ENCODE measurements at regions not wholly inside any gene's neighbourhood (a gene's known extent, or its start where the extent isn't known, plus 50 kb on each side); places are given as distances from the start of the nearest gene placed in this dataset.

- Mint-ChIP-seq H3K36me3 (ENCODE audit: insufficient read depth, unreplicated experiment) (no peaks in the 10 kb centered on the region), H3K4me3 (ENCODE audit: unreplicated experiment) (no peak overlapping the region), H3K4me1 (ENCODE audit: low read depth, unreplicated experiment) (no peaks in the 10 kb centered on the region), H3K27me3 (ENCODE audit: insufficient read depth, unreplicated experiment) (no peaks in the 10 kb centered on the region), H3K9me3 (ENCODE audit: unreplicated experiment) (no peaks in the 10 kb centered on the region), H3K27ac (ENCODE audit: unreplicated experiment) (no peak overlapping the region)
- Histone ChIP-seq H3K36me3 (ENCODE audit: control insufficient read depth, insufficient read depth, low read length) (no peaks in the 10 kb centered on the region), H3K9me3 (no peaks in the 10 kb centered on the region), H3K27me3 (replicated peaks; ENCODE audit: control insufficient read depth, insufficient read depth, low read length) (no peaks in the 10 kb centered on the region), H3K4me1 (no peaks in the 10 kb centered on the region), H3K4me3 (ENCODE audit: low read depth, low read length) (no peak overlapping the region)
- no TSS peak for BruUV-seq (replicated peaks)
- DNase-seq: no peak
- POLR2A ChIA-PET: no interaction called here
- CTCF ChIA-PET: no interaction called here
- TF ChIP-seq CTCF (IDR thresholded peaks at IDR 0.05; ENCODE audit: insufficient read depth in 1 of 2, low read depth in 1 of 2, low read length in 1 of 2, severe bottlenecking in 1 of 2, unreplicated experiment in 1 of 2): no peak
- intact Hi-C loops (cut with micrococcal nuclease; ENCODE audit: unreplicated experiment): no loop called here
These were observed 195.0 kb upstream of the FOXG1 start for GRCh38 chr14:28571636-28572035.

- no TSS peak for BruUV-seq (replicated peaks)
- H3K27me3 ChIP-seq (replicated peaks; ENCODE audit: control insufficient read depth, insufficient read depth, low read length): no peaks in the 10 kb centered on the region
- no peak overlapping the region for H3K4me3 Mint-ChIP-seq (ENCODE audit: unreplicated experiment)
- H3K4me1 ChIP-seq: no peaks in the 10 kb centered on the region
- CTCF ChIA-PET: no interaction called here
- no peaks in the 10 kb centered on the region for H3K36me3 ChIP-seq (ENCODE audit: control insufficient read depth, insufficient read depth, low read length)
- POLR2A ChIA-PET: no interaction called here
- DNase-seq: no peak
- TF ChIP-seq CTCF (IDR thresholded peaks at IDR 0.05; ENCODE audit: insufficient read depth in 1 of 2, low read depth in 1 of 2, low read length in 1 of 2, severe bottlenecking in 1 of 2, unreplicated experiment in 1 of 2): no peak
- H3K36me3 Mint-ChIP-seq (ENCODE audit: insufficient read depth, unreplicated experiment): no peaks in the 10 kb centered on the region
- intact Hi-C loops (cut with micrococcal nuclease; ENCODE audit: unreplicated experiment): no loop called here
- no peak overlapping the region for H3K27ac Mint-ChIP-seq (ENCODE audit: unreplicated experiment)
- no peaks in the 10 kb centered on the region for H3K4me1 Mint-ChIP-seq (ENCODE audit: low read depth, unreplicated experiment)
- no peaks in the 10 kb centered on the region for H3K9me3 ChIP-seq
- H3K27me3 Mint-ChIP-seq (ENCODE audit: insufficient read depth, unreplicated experiment): no peaks in the 10 kb centered on the region
- no peaks in the 10 kb centered on the region for H3K9me3 Mint-ChIP-seq (ENCODE audit: unreplicated experiment)
- no peak overlapping the region for H3K4me3 ChIP-seq (ENCODE audit: low read depth, low read length)
These were observed 190.1 kb upstream of the FOXG1 start for GRCh38 chr14:28576523-28576922.

- Histone ChIP-seq H3K27me3 (replicated peaks; ENCODE audit: control insufficient read depth, insufficient read depth, low read length) (no peaks in the 10 kb centered on the region), H3K4me1 (no peaks in the 10 kb centered on the region), H3K9me3 (no peaks in the 10 kb centered on the region), H3K4me3 (ENCODE audit: low read depth, low read length) (no peak overlapping the region), H3K36me3 (ENCODE audit: control insufficient read depth, insufficient read depth, low read length) (no peaks in the 10 kb centered on the region)
- no TSS peak for BruUV-seq (replicated peaks)
- no peak overlapping the region for H3K27ac Mint-ChIP-seq (ENCODE audit: unreplicated experiment)
- H3K4me1 Mint-ChIP-seq (ENCODE audit: low read depth, unreplicated experiment): no peaks in the 10 kb centered on the region
- no peaks in the 10 kb centered on the region for H3K36me3 Mint-ChIP-seq (ENCODE audit: insufficient read depth, unreplicated experiment)
- intact Hi-C loops (cut with micrococcal nuclease; ENCODE audit: unreplicated experiment): no loop called here
- no peak overlapping the region for H3K4me3 Mint-ChIP-seq (ENCODE audit: unreplicated experiment)
- no peak for DNase-seq
- ChIA-PET CTCF (no interaction called here), POLR2A (no interaction called here)
- no peaks in the 10 kb centered on the region for H3K27me3 Mint-ChIP-seq (ENCODE audit: insufficient read depth, unreplicated experiment)
- no peaks in the 10 kb centered on the region for H3K9me3 Mint-ChIP-seq (ENCODE audit: unreplicated experiment)
- TF ChIP-seq CTCF (IDR thresholded peaks at IDR 0.05; ENCODE audit: insufficient read depth in 1 of 2, low read depth in 1 of 2, low read length in 1 of 2, severe bottlenecking in 1 of 2, unreplicated experiment in 1 of 2): no peak
These were observed 189.4 kb upstream of the FOXG1 start for GRCh38 chr14:28577187-28577586.

Measured in Caco-2 (cell line).